GM12878 (cell line): ENCODE measurements at regions not wholly inside any gene's neighbourhood (a gene's known extent, or its start where the extent isn't known, plus 50 kb on each side); places are given as distances from the start of the nearest gene placed in this dataset.

Experiments used
- ASH2L ChIP-seq: fragments of 300-600, 200-600 bp; sonication (generic); IDR thresholded peaks from 2 replicates; pipeline ENCODE4 v1.6.1; 2017; ENCODE audit warnings: low read depth, mild to moderate bottlenecking, borderline replicate concordance
- BCL11A ChIP-seq: IDR thresholded peaks from 2 replicates; pipeline ENCODE4 v1.6.1; 2011; ENCODE audit warnings: low read depth, low read length
- EED ChIP-seq: sonication (generic); IDR thresholded peaks from 2 replicates; pipeline ENCODE4 v1.6.1; 2016; ENCODE audit warnings: antibody characterized with exemption, low read depth
- IKZF1 ChIP-seq: fragments of 450-650 bp; conservative IDR thresholded peaks from 2 replicates; pipeline ENCODE4 v1.6.1; 2017; ENCODE audit warnings: antibody characterized with exemption, mild to moderate bottlenecking
- LARP7 ChIP-seq: fragments of 450-650 bp; IDR thresholded peaks from 2 replicates; pipeline ENCODE4 v1.6.1; 2017; ENCODE audit warnings: mild to moderate bottlenecking
- MXI1 ChIP-seq: fragments of 150-350 bp; IDR thresholded peaks from 2 replicates; pipeline ENCODE4 v1.6.1; 2011; ENCODE audit warnings: low read depth, mild to moderate bottlenecking, inconsistent platforms, low read length, improper control_type of control experiment
- NFIC ChIP-seq: IDR thresholded peaks from 2 replicates; pipeline ENCODE4 v1.6.1; 2012; ENCODE audit warnings: low read depth, mild to moderate bottlenecking, inconsistent platforms, low read length, moderate library complexity
- NFYA ChIP-seq: IDR thresholded peaks from 2 replicates; pipeline ENCODE4 v1.6.1; 2011; ENCODE audit warnings: low read depth, mild to moderate bottlenecking, low read length, improper control_type of control experiment, borderline replicate concordance
- NR2F1 ChIP-seq: fragments of 450-650 bp; conservative IDR thresholded peaks from 2 replicates; pipeline ENCODE4 v1.6.1; 2017; ENCODE audit warnings: mild to moderate bottlenecking
- PAX8 ChIP-seq: fragments of 450-650 bp; IDR thresholded peaks from 2 replicates; pipeline ENCODE4 v1.6.1; 2017; ENCODE audit warnings: mild to moderate bottlenecking, moderate library complexity
- PML ChIP-seq: IDR thresholded peaks from 2 replicates; pipeline ENCODE4 v1.6.1; 2012; ENCODE audit warnings: low read length, inconsistent platforms
- POLR2AphosphoS2 ChIP-seq: IDR thresholded peaks from 2 replicates; pipeline ENCODE4 v1.6.1; 2011; ENCODE audit warnings: low read depth, mild to moderate bottlenecking, low read length, improper control_type of control experiment, moderate library complexity
- RELA ChIP-seq: fragments of 450-650 bp; IDR thresholded peaks from 2 replicates; pipeline ENCODE4 v1.8.0; 2014; ENCODE audit warnings: borderline replicate concordance; ENCODE audit not compliant: partially characterized antibody
- RFX5 ChIP-seq: IDR thresholded peaks from 2 replicates; pipeline ENCODE4 v1.6.1; 2011; ENCODE audit warnings: low read depth, low read length, improper control_type of control experiment
- SMAD1 ChIP-seq: fragments of 450-650 bp; IDR thresholded peaks from 2 replicates; pipeline ENCODE4 v1.6.1; 2018; ENCODE audit warnings: mild to moderate bottlenecking, low read depth; ENCODE audit not compliant: partially characterized antibody
- TCF3 ChIP-seq: IDR thresholded peaks from 2 replicates; pipeline ENCODE4 v1.6.1; 2012; ENCODE audit warnings: low read depth, mild to moderate bottlenecking, low read length, borderline replicate concordance; ENCODE audit not compliant: insufficient read depth
- ZNF274 ChIP-seq: IDR thresholded peaks from one replicate; pipeline ENCODE4 v1.8.0; 2011; ENCODE audit not compliant: insufficient read length, insufficient read depth
- TF ChIP-seq, protein P1 (sequence below): fragments of 450-650 bp; IDR thresholded peaks from 2 replicates; pipeline ENCODE4 v1.6.1; 2016; ENCODE audit warnings: mild to moderate bottlenecking, moderate library complexity, borderline replicate concordance
- TF ChIP-seq, protein P2 (sequence below): fragments of 450-650 bp; IDR thresholded peaks from 2 replicates; pipeline ENCODE4 v1.6.1; 2018; ENCODE audit warnings: mild to moderate bottlenecking, low read depth, moderate library complexity; ENCODE audit not compliant: partially characterized antibody
- TF ChIP-seq, protein P3 (sequence below): fragments of 150-350 bp; IDR thresholded peaks from 2 replicates; pipeline ENCODE4 v1.6.1; 2014; ENCODE audit warnings: mild to moderate bottlenecking, low read depth, low read length
- TF ChIP-seq, protein P4 (sequence below): fragments of 450-650 bp; IDR thresholded peaks from 2 replicates; pipeline ENCODE4 v1.6.1; 2014; ENCODE audit warnings: mild to moderate bottlenecking

DNA sequence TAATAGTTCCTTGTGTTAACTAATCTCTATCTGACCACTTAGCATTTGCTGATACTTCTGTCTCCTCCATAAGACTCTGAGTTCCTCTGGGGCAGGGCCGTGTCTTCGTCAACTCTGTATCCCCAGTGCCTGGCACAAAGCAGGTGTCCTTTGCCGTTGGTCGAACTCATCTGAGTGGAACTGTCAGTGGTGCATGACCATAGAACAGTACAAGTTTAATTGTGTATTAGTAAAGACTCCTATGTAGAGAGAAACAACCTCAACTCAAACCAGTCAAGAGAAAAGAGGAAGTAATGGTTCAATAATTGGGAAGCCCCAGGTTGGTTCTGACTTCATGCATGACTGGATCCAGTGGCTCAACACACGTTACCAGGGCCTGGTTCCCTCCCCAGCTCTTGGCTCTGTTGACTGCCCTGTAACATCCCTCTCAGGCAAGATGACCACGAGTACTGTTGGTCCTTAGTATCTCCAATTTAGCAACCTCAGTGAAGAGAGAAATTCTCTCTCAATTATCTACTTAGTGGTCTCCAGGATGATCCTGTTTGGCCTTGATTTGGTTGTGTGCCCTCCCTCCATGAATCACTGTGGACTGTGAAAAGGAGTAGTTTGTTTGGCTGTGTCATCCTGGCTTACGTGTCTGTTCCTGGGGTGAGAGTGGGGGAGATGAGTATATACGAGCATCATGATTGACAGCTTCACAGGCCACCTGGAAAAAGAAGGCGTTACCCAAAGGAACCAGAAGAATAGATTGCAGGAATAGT lies 58.5 kb upstream of the MSH6 start (continued):
- peak; percentile 72 for TF ChIP-seq EED
- TF ChIP-seq NFYA: no peak
- no peak for TF ChIP-seq POLR2AphosphoS2
- peak; percentile 97 for TF ChIP-seq TCF3
- TF ChIP-seq NFIC: peak; percentile 98
- no peak for TF ChIP-seq MXI1
- TF ChIP-seq NR2F1: peak; percentile 88
- peak; percentile 100 for TF ChIP-seq PAX8
- TF ChIP-seq RELA: peak; percentile 56
- TF ChIP-seq BCL11A: peak; percentile 77
- TF ChIP-seq, protein P1, sequence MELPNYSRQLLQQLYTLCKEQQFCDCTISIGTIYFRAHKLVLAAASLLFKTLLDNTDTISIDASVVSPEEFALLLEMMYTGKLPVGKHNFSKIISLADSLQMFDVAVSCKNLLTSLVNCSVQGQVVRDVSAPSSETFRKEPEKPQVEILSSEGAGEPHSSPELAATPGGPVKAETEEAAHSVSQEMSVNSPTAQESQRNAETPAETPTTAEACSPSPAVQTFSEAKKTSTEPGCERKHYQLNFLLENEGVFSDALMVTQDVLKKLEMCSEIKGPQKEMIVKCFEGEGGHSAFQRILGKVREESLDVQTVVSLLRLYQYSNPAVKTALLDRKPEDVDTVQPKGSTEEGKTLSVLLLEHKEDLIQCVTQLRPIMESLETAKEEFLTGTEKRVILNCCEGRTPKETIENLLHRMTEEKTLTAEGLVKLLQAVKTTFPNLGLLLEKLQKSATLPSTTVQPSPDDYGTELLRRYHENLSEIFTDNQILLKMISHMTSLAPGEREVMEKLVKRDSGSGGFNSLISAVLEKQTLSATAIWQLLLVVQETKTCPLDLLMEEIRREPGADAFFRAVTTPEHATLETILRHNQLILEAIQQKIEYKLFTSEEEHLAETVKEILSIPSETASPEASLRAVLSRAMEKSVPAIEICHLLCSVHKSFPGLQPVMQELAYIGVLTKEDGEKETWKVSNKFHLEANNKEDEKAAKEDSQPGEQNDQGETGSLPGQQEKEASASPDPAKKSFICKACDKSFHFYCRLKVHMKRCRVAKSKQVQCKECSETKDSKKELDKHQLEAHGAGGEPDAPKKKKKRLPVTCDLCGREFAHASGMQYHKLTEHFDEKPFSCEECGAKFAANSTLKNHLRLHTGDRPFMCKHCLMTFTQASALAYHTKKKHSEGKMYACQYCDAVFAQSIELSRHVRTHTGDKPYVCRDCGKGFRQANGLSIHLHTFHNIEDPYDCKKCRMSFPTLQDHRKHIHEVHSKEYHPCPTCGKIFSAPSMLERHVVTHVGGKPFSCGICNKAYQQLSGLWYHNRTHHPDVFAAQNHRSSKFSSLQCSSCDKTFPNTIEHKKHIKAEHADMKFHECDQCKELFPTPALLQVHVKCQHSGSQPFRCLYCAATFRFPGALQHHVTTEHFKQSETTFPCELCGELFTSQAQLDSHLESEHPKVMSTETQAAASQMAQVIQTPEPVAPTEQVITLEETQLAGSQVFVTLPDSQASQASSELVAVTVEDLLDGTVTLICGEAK: no peak
- TF ChIP-seq, protein P2, sequence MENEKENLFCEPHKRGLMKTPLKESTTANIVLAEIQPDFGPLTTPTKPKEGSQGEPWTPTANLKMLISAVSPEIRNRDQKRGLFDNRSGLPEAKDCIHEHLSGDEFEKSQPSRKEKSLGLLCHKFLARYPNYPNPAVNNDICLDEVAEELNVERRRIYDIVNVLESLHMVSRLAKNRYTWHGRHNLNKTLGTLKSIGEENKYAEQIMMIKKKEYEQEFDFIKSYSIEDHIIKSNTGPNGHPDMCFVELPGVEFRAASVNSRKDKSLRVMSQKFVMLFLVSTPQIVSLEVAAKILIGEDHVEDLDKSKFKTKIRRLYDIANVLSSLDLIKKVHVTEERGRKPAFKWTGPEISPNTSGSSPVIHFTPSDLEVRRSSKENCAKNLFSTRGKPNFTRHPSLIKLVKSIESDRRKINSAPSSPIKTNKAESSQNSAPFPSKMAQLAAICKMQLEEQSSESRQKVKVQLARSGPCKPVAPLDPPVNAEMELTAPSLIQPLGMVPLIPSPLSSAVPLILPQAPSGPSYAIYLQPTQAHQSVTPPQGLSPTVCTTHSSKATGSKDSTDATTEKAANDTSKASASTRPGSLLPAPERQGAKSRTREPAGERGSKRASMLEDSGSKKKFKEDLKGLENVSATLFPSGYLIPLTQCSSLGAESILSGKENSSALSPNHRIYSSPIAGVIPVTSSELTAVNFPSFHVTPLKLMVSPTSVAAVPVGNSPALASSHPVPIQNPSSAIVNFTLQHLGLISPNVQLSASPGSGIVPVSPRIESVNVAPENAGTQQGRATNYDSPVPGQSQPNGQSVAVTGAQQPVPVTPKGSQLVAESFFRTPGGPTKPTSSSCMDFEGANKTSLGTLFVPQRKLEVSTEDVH: no peak
- peak; percentile 92 for TF ChIP-seq IKZF1
- peak; percentile 26 for TF ChIP-seq SMAD1
- TF ChIP-seq, protein P3, sequence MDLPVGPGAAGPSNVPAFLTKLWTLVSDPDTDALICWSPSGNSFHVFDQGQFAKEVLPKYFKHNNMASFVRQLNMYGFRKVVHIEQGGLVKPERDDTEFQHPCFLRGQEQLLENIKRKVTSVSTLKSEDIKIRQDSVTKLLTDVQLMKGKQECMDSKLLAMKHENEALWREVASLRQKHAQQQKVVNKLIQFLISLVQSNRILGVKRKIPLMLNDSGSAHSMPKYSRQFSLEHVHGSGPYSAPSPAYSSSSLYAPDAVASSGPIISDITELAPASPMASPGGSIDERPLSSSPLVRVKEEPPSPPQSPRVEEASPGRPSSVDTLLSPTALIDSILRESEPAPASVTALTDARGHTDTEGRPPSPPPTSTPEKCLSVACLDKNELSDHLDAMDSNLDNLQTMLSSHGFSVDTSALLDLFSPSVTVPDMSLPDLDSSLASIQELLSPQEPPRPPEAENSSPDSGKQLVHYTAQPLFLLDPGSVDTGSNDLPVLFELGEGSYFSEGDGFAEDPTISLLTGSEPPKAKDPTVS: no peak
- TF ChIP-seq LARP7: no peak
- TF ChIP-seq ASH2L: no peak; the same call in 1 of the 2 replicates
- TF ChIP-seq, protein P4, sequence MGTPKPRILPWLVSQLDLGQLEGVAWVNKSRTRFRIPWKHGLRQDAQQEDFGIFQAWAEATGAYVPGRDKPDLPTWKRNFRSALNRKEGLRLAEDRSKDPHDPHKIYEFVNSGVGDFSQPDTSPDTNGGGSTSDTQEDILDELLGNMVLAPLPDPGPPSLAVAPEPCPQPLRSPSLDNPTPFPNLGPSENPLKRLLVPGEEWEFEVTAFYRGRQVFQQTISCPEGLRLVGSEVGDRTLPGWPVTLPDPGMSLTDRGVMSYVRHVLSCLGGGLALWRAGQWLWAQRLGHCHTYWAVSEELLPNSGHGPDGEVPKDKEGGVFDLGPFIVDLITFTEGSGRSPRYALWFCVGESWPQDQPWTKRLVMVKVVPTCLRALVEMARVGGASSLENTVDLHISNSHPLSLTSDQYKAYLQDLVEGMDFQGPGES: no peak
- no peak for TF ChIP-seq ZNF274
- TF ChIP-seq PML: peak; percentile 79; the same call in 1 of the 2 replicates
- TF ChIP-seq RFX5: no peak
